ENCODE measurements at regions not wholly inside any gene's neighbourhood (a gene's known extent, or its start where the extent isn't known, plus 50 kb on each side); places are given as distances from the start of the nearest gene placed in this dataset.
"Not testable (repeated sequence)": the region's sequence is repeated elsewhere in the genome, so short reads cannot be mapped to it uniquely, and the experiment has no call there.

DNA sequence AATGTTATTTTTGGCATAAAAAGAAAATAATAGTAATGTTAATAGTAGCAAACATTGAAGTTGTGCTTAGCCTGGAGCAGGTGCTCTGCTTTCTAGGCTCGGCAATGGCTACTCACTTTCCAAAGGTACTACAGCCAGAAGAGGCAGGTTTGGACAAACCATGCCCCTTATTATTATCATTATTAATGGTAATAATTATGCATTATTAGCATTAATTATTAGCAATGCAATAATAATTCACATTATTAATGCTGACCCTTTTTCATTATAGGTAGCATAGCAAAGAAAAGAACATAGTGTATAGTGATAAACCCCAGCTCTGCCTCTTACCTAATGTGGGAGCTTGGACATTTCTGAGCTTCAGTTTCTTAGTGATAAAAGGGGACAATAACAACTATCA, 171.4 kb downstream of the EDEM1 start:
- no peak for DNase-seq

DNA sequence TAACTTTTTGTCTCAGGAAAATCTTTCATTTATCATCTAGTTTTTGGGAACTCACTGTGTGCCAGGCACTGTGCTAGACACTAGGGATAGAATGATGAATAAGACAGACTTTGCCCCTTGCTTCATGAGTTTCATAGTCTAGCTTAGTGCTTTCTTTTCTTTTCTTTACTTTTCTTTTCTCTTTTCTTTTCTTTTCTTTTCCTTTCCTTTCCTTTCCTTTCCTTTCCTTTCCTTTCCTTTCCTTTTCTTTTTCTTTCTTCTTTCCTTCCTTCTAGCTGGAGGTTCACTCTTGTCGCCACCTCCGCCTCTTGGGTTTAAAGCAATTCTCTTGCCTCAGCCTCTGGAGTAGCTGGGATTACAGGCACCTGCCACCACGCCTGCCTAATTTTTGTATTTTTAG, 172.9 kb downstream of the EDEM1 start:
- DNase-seq = no peak

DNA sequence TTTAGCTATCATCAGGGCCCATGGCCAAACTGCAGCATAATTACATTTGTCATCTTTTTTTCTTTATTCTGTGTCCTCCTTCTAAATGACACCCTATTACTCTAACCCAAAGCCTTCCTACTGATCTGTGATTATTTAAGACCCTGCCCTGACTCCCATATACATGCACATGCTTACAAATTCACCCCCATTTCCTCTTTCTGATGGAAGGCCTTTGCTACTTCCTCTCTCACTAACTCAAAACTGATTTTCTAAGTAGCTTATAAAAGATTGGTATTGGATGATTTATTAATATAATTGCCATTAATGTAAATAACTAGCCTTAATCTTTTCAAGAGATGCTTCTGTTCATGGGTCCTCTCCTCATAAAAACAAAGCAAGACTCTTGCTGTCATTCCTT, 179.2 kb downstream of the EDEM1 start:
- DNase-seq = no peak

- DNase-seq = not testable (repeated sequence)
Observed at GRCh38 chr3:5371555-5371954, 184.0 kb downstream of the EDEM1 start.

DNA sequence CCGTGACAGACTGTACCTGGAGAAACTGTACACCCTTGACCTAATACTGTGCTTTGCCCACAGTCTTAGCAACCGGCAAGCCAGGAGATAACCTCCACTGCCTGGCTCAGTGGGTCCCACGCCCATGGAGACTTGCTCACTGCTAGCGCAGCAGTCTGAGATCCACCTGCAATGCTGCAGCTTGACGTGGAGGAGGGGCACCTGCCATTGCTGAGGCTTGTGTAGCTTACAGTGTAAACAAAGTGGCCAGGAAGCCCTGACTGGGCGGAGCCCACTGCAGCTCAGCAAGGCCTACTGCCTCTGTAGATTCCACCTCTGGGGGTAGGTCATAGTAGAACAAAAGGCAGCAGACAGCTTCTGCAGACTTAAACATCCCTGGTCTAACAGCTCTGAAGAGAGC, 189.3 kb downstream of the EDEM1 start:
- DNase-seq = no peak

DNA sequence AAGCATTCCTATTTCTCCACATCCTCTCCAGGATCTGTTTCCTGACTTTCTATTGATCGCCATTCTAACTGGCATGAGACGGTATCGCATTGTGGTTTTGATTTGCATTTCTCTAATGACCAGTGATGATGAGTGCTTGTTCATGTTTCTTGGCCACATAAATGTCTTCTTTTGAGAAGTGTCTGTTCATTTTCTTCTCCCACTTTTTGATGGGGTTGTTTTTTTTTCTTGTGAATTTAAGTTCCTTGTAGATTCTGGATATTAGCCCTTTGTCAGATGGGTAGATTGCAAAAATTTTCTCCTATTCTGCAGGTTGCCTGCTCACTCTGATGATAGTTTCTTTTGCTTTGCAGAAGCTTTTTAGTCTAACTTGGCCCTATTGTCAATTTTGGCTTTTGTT, 191.8 kb downstream of the EDEM1 start:
- not testable (repeated sequence) for DNase-seq

DNA sequence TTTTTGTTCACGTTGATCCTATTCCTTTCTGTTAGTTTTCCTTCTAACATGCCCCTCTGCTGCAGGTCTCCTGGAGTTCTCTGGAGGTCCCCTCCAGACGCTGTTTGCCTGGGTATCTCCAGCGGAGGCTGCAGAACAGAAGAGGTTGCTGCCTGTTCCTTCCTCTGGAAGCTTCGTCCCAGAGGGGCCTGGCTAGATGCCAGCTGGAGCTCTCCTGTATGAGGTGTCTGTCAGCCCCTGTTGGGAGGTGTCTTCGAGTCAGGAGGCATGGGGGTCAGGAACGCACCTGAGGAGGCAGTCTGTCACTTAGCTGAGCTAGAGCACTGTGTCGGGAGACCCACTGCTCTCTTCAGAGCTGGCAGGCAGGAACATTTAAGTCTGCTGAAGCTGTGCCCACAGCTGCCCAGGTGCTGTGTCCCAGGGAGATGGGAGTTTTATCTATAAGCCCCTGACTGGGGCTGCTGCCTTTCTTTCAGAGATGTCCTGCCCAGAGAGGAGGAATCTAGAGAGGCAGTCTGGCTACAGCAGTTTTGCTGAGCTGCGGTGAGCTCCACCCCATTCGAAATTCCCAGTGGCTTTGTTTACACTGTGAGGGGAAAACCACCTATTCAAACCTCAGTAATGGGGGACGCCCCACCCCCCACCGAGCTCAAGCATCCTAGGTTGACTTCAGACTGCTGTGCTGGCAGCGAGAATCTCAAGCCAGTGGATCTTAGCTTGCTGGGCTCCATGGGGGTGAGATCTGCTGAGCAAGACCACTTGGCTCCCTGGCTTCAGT, 196.2 kb downstream of the EDEM1 start:
- DNase-seq = not testable (repeated sequence)

GRCh38 chr3:5384557-5385236, 197.2 kb downstream of the EDEM1 start:
- DNase-seq = no peak

DNA sequence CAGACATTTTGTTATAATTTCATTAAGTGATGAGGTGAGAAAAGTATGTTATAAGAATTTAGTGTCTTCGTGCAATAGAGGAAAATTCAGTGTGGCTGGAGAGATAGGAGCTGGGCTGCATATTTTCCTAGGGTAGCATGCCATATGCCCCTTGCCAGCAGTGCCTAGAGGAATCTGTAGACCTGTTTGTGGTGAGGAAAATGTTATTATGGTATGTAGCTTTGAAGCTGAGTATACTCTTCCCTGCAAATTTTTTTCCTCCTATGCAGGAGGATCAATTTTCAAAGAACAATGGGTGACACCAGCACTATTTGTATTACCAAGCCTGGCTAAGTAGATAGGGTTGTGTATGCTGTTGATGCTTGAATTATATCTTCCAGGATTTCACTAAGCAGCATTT, 200.6 kb downstream of the EDEM1 start:
- no peak for DNase-seq

DNA sequence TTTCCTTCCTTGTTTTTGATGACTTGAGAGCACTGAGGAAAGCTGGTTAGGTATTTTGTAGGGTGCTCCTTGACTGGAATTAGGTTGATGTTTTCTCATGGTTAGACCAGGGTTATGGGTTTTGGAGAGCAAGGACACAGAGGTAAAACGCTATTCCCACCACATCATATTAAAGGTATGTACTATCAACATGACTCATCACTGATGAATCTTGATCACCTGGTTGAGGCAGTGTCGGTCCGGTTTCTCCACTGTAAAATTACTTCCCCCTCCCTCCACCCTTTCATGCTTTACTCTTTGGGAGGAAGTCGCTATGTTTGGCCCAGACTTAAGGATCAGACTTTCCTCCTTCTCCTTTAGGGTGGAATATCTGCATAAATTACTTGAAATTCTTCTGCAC, 201.6 kb downstream of the EDEM1 start:
- no peak for DNase-seq

- no peak for DNase-seq
Observed at GRCh38 chr3:5390221-5390620, 202.7 kb downstream of the EDEM1 start.

DNA sequence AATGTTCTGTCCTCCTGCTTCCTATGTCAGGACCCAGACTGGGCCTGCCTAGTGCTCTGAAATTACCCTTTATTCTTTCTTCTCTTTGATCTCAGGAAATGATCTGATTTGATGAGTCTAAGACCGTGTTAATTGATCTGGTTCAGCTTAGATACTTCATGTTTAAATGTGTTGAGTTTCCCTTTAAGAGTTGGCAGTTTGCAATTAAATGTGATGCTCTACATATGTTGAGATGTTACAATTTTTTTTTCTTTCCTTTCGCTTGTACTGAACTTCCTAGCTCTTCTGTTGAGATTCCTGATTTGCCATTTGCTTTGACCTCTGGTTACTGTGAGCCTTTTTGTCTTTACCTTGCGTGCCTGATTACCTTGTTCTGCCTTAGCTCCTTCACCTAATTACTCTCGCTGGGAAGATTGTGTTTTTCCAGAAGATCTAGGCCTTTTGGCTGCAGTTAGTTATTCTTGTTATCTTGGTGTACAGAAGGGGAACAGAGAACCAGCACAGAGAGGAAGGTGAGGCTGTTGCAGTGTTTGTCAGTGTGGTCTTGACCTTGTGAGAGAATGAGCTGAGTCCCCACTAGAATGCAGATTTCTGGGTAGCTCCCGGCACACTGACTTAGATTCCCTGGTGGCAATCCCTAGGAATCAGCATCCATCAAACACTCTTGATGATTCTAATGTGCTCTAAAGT, 203.6 kb downstream of the EDEM1 start:
- no peak for DNase-seq

GRCh38 chr3:5401002-5401401, 213.5 kb downstream of the EDEM1 start:
- DNase-seq = no peak

DNA sequence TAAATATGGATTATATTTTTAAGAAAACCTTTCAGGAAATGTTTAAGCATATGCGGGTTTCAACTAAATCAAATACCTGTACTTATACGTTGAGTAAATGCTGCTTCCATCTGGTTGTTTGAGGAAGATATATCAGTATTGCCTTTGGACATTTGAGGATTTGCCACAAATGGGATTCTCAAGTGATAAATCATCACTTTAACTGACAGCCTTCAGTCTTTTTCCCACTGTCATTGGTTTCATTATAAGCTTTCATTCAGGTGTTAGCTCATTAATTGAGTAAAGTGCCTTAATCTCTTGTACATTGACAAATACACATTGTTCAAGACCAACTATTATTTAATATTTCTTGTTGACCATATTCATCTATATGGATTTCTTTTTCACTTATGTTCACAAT, 217.2 kb downstream of the EDEM1 start:
- DNase-seq = no peak

GRCh38 chr3:5411786-5412185, 224.3 kb downstream of the EDEM1 start:
- DNase-seq = no peak

- DNase-seq = no peak
Observed at GRCh38 chr3:5423076-5423475, 235.6 kb downstream of the EDEM1 start.

- DNase-seq = no peak
Observed at GRCh38 chr3:5423523-5423922, 236.0 kb downstream of the EDEM1 start.

DNA sequence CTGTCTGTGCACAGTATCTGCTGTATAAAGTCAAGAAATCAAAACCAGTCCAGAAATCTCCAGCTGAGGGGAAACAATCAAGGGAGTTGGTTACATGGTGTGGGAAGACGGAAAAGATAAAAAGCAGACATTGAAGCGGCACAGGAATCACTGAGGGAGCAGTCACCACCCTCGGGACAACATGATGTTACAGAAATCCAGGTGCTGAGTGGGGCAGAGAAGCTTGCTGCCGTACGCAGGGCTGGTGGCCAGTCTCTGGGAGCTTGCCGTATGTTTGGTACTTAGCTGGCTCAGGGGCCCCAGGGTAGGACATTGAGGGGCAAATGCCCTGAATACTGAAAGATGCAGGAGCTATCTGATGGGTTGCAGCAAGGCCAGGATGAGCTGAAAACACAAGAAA, 237.9 kb downstream of the EDEM1 start:
- no peak for DNase-seq

DNA sequence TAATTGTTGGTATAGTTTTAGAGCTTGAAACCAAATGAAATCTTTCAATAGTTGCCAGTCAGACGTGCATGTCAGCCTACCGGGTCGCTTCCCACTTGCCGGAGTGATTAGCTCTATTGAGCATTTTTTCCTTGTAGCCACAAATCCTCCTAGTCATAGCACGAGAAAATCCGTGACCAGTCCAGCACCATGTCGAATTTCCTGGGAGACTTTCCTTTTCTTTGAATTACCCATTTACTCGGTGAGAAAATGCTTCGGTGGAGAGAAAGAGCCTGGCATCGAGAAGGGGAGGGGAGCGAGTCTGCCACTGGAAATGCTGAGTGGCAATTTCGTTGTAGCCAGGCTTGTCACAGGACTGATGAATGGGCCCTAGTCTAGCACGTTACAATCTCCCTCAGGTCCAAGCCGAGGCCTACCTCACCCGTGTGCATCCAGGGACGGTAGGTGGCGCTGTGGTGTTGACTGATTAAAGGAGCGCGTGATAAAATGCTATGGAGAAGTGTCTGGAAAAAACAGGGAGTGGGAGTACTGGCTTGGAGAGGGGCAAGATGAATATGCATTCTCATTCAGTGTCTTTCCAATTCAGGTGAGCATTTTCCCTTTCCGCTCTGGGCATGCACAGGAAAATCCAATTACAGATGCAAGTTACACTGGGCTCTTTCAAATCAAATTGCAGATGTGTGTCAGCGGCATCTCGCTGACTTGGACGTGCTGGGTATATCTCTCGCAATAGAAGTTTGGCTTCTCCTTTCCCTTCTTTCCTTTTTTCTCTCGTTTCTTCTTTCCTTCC, 238.8 kb downstream of the EDEM1 start:
- peak; percentile 27 for DNase-seq

DNA sequence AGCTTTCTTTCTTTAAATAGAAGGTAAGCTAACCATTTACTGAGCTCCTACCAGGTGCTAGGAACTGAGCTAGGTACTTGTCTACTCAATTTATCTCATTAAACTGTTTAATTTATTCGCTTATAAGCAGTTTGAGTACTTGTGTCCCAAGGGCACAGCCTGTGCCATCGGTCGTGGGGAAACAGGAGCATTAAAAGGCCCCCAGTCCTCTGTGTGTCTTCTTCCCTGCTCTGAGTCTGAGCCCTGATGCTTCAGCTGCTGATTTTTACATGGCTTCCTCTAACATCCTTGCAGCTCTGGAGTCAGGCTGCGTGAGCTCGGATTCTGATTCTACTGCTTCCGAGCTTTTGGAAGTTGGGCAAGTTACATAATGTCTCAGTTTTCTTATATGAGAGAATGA, 239.5 kb downstream of the EDEM1 start:
- DNase-seq = no peak

DNA sequence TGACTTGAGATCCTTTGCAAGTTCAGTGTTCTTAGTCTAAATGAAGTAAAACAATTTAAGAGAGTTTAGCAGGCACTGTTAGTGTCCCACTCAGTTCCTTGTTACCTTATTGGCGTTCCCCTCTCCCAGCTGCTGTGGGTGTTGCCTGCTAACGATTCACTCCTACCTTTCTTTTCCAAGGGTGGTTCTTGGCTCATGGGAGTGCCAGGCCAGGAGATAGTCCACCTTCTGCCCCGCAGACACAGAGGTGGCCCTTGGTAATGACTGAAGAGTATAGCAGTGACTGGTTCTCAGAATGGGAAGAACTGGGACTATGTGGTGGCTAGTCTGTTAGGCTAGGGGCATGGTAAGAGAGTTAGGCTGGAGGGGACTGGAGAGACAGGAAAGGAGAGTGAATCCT, 240.4 kb downstream of the EDEM1 start:
- no peak for DNase-seq

GRCh38 chr3:5428607-5429516, 241.4 kb downstream of the EDEM1 start:
- DNase-seq = no peak
